ENCODE measurements at regions not wholly inside any gene's neighbourhood (a gene's known extent, or its start where the extent isn't known, plus 50 kb on each side); places are given as distances from the start of the nearest gene placed in this dataset.

DNA sequence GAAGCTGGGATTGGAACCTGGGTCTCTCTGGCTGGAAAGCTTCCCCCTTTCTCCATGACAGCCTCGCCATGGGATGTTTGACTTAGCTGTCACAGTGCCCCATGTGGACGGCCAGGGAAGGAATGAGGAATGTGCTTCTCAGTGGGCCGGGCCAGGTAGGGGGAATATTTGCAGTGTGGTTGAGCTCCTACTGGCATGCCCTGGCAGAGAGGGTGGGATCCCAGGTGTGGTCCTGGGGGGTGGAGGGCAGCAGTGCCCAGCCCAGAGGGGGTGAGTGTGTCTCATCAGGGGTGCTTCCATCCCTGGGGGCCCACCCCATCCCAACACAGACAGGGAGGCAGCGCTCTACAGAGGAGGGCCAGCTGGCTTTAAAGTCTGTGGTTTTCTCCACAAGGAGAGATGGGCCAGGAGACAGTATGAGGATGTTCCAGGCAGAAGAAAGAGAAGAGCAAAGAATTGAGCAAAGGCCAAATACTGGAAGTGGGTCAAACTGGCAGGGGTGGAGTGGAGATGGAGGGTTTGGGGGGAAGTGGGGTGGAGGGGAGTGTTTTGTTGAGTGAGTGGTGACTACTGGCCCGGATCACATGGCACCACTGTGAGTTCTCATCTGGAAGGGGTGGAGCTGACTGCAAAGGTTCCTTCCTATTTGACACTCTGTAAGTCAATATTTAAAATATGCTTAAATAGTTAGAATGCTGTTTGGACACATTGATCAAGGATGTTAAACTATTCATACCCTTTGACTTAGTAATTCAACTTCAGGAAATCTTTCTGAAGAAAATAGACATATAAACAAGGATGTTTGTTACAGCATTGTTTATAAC, 94.0 kb downstream of the MYCN start:
- no peak overlapping the region for H3K4me2 ChIP-seq (ENCODE audit: low read depth, low read length)
- no peak overlapping the region for H4K5ac ChIP-seq (ENCODE audit: low read depth, low read length)
- in situ Hi-C loops (cut with MboI; ENCODE audit: low sequenced_read_pairs): no loop called here
- ATAC-seq (ENCODE audit: low read depth): no peak
- H2AFZ ChIP-seq (replicated peaks; ENCODE audit: low read length, poor library complexity): no peak overlapping the region
- no peaks in the 10 kb centered on the region for H3K4me1 ChIP-seq (ENCODE audit: control insufficient read depth, insufficient read depth, low read length)
- H2BK15ac ChIP-seq (ENCODE audit: low read depth, low read length): no peak overlapping the region
- no peak overlapping the region for H3K4ac ChIP-seq (ENCODE audit: low read depth, low read length)
- 20% methylated on average over 2 of the region's 5 CpGs; no CpG with 5 or more reads in 1 of the 2 experiments for WGBS, 2 experiments (ENCODE audit: extremely low coverage in 2 of 2, insufficient read length in 1 of 2)
- H3K9ac ChIP-seq (ENCODE audit: low read depth, low read length): no peak overlapping the region
- H3K56ac ChIP-seq (ENCODE audit: extremely low read depth, insufficient read depth, low read length): no peak overlapping the region
- no peak overlapping the region for H3K18ac ChIP-seq (ENCODE audit: low read depth, low read length)
- BruUV-seq (replicated peaks): no TSS peak
- H4K8ac ChIP-seq (ENCODE audit: low read depth in 2 of 2, low read length in 2 of 2): no peak overlapping the region
- no peak overlapping the region for H3K14ac ChIP-seq (replicated peaks; ENCODE audit: low read depth, low read length)
- no peak for DNase-seq
- H2AK9ac ChIP-seq (replicated peaks; ENCODE audit: low read depth, low read length, poor library complexity): no peak overlapping the region
- H3K9me1 ChIP-seq (ENCODE audit: insufficient read depth, low read length): no peaks in the 10 kb centered on the region
- ChIA-PET POLR2A (ENCODE audit: unreplicated experiment) (no interaction called here), CTCF (no interaction called here)
- no peak overlapping the region for H2AK5ac ChIP-seq (ENCODE audit: low read depth, low read length)
- H4K20me1 ChIP-seq (ENCODE audit: insufficient read depth, low read length): no peaks in the 10 kb centered on the region
- no peak overlapping the region for H3K23ac ChIP-seq (ENCODE audit: low read depth, low read length)
- H2BK20ac ChIP-seq (ENCODE audit: low read depth, low read length): no peak overlapping the region
- no peak overlapping the region for H3K4me3 ChIP-seq (ENCODE audit: insufficient read depth, low read depth, low read length)
- H3K79me1 ChIP-seq (ENCODE audit: low read depth in 1 of 2, low read length in 2 of 2): no peaks in the 10 kb centered on the region
- TF ChIP-seq, protein P1, sequence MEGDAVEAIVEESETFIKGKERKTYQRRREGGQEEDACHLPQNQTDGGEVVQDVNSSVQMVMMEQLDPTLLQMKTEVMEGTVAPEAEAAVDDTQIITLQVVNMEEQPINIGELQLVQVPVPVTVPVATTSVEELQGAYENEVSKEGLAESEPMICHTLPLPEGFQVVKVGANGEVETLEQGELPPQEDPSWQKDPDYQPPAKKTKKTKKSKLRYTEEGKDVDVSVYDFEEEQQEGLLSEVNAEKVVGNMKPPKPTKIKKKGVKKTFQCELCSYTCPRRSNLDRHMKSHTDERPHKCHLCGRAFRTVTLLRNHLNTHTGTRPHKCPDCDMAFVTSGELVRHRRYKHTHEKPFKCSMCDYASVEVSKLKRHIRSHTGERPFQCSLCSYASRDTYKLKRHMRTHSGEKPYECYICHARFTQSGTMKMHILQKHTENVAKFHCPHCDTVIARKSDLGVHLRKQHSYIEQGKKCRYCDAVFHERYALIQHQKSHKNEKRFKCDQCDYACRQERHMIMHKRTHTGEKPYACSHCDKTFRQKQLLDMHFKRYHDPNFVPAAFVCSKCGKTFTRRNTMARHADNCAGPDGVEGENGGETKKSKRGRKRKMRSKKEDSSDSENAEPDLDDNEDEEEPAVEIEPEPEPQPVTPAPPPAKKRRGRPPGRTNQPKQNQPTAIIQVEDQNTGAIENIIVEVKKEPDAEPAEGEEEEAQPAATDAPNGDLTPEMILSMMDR (conservative IDR thresholded peaks at IDR 0.05; ENCODE audit: low read depth, low read length): no peak
- TF ChIP-seq FOS (IDR thresholded peaks at IDR 0.05; ENCODE audit: low read depth, low read length): no peak
- no peak overlapping the region for H2BK5ac ChIP-seq (ENCODE audit: low read depth, low read length, poor library complexity, severe bottlenecking)
- H3K36me3 ChIP-seq (ENCODE audit: control insufficient read depth, insufficient read depth, low read length): no peaks in the 10 kb centered on the region
- dilution Hi-C loops (cut with HindIII; ENCODE audit: low sequenced_read_pairs, unreplicated experiment): no loop called here
- no peaks in the 10 kb centered on the region for H3K27me3 ChIP-seq (ENCODE audit: control insufficient read depth, insufficient read depth, low read length)
- intact Hi-C loops (cut with micrococcal nuclease): no loop called here
- no peak overlapping the region for H3K27ac ChIP-seq (ENCODE audit: insufficient read depth, low read length)
- H4K91ac ChIP-seq (ENCODE audit: insufficient read depth, low read depth, low read length): no peak overlapping the region
- peaks cover 52% of the 10 kb centered on the region for H3K9me3 ChIP-seq (ENCODE audit: control insufficient read depth, insufficient read depth, low read length)
- H2BK120ac ChIP-seq (ENCODE audit: low read depth, low read length): no peak overlapping the region

Data from IMR-90 (cell line).